SU-DHL-6 (cell line): ENCODE measurements at regions not wholly inside any gene's neighbourhood (a gene's known extent, or its start where the extent isn't known, plus 50 kb on each side); places are given as distances from the start of the nearest gene placed in this dataset.
"Not testable (repeated sequence)": the region's sequence is repeated elsewhere in the genome, so short reads cannot be mapped to it uniquely, and the experiment has no call there.

ENCODE experiments used
- H2AFZ ChIP-seq: fragments of 200-600 bp; sonication (generic); 2 replicates; pipeline ENCODE4 v1.6.1; 2014; ENCODE audit warnings: low read depth, mild to moderate bottlenecking, moderate library complexity, mixed read lengths, antibody characterized with exemption, low read length; ENCODE audit not compliant: severe bottlenecking
- H3F3A ChIP-seq: fragments of 200-600 bp; shearing (Covaris generic); 2 replicates; pipeline ENCODE4 v1.6.0; 2016; ENCODE audit warnings: antibody characterized with exemption, mild to moderate bottlenecking; ENCODE audit not compliant: insufficient read depth
- H3K27ac ChIP-seq: fragments of 200-600 bp; sonication (generic); 2 replicates; pipeline ENCODE4 v1.5.1; 2016; ENCODE audit warnings: low read depth, mild to moderate bottlenecking, low read length, moderate library complexity, mixed read lengths
- H3K27me3 ChIP-seq: fragments of 200-600 bp; sonication (generic), shearing (Covaris generic); 2 replicates; pipeline ENCODE4 v1.6.0; 2014; ENCODE audit warnings: mild to moderate bottlenecking, low read length
- H3K36me3 ChIP-seq: fragments of 200-600 bp; sonication (generic); 2 replicates; pipeline ENCODE4 v1.6.1; 2014; ENCODE audit warnings: mild to moderate bottlenecking, low read length, mixed read lengths
- H3K4me2 ChIP-seq: fragments of 300-600, 200-600 bp; shearing (Covaris generic), sonication (generic); 2 replicates; pipeline ENCODE4 v1.6.0; 2014; ENCODE audit warnings: low read length, low read depth, mild to moderate bottlenecking; ENCODE audit not compliant: poor library complexity, severe bottlenecking
- H3K4me3 ChIP-seq: fragments of 200-600 bp; sonication (generic); 2 replicates; pipeline ENCODE4 v1.5.1; 2014; ENCODE audit warnings: antibody characterized with exemption, low read length, mild to moderate bottlenecking, mixed read lengths; ENCODE audit not compliant: insufficient read depth, poor library complexity, severe bottlenecking
- H3K79me2 ChIP-seq: fragments of 200-600 bp; sonication (generic); 2 replicates; pipeline ENCODE4 v1.6.1; 2014; ENCODE audit warnings: mild to moderate bottlenecking, low read length, moderate library complexity; ENCODE audit not compliant: insufficient read depth
- H3K9ac ChIP-seq: fragments of 200-600 bp; sonication (generic); 2 replicates; pipeline ENCODE4 v1.7.0; 2014; ENCODE audit warnings: mild to moderate bottlenecking, low read length
- H3K9me2 ChIP-seq: fragments of 200-600 bp; sonication (generic); replicated peaks from 2 replicates; pipeline ENCODE4 v1.6.1; 2014; ENCODE audit warnings: low read length; ENCODE audit not compliant: insufficient read depth
- H3K9me3 ChIP-seq: fragments of 200-600 bp; sonication (generic); 2 replicates; pipeline ENCODE4 v1.6.1; 2014; ENCODE audit warnings: low read length, mixed read lengths; ENCODE audit not compliant: insufficient read depth
- H4K20me1 ChIP-seq: fragments of 200-600 bp; sonication (generic); 2 replicates; pipeline ENCODE4 v1.6.1; 2014; ENCODE audit warnings: low read depth, mild to moderate bottlenecking, antibody characterized with exemption, low read length, moderate library complexity, mixed read lengths
- CTCF ChIP-seq: fragments of 200-600 bp; sonication (generic); IDR thresholded peaks from one replicate; pipeline ENCODE4 v1.5.1; 2017; ENCODE audit warnings: antibody characterized with exemption, mild to moderate bottlenecking, low read length, moderate library complexity; ENCODE audit not compliant: insufficient read depth, poor library complexity, severe bottlenecking
- EZH2phosphoT487 ChIP-seq: fragments of 200-600 bp; sonication (generic), shearing (Covaris generic); conservative IDR thresholded peaks from 2 replicates; pipeline ENCODE4 v1.6.1; 2018; ENCODE audit warnings: mild to moderate bottlenecking, antibody characterized with exemption, low read length, moderate library complexity, mixed read lengths

- H3K9me3 ChIP-seq = no peaks in the 10 kb centered on the region
- H3K79me2 ChIP-seq = no peaks in the 10 kb centered on the region
- no peaks in the 10 kb centered on the region for H3F3A ChIP-seq
- H3K4me3 ChIP-seq = no peak overlapping the region
- H3K36me3 ChIP-seq = no peaks in the 10 kb centered on the region
- H3K9me2 ChIP-seq = no peaks in the 10 kb centered on the region
- no peak overlapping the region for H2AFZ ChIP-seq
- H3K4me2 ChIP-seq = no peak overlapping the region
- TF ChIP-seq EZH2phosphoT487 (no peak), CTCF (no peak)
- no peaks in the 10 kb centered on the region for H3K27me3 ChIP-seq
- no peaks in the 10 kb centered on the region for H4K20me1 ChIP-seq
- H3K27ac ChIP-seq = no peak overlapping the region
- no peak overlapping the region for H3K9ac ChIP-seq
Observed at GRCh38 chr16:86888231-86889053, 310.1 kb downstream of the FOXL1 start.

GRCh38 chr16:86889054-86889366, 310.7 kb downstream of the FOXL1 start:
- not testable (repeated sequence) for H3K27me3 ChIP-seq, H3K4me2 ChIP-seq, H3K79me2 ChIP-seq, H3K27ac ChIP-seq, H3K9ac ChIP-seq, H3K9me2 ChIP-seq, H3K9me3 ChIP-seq, H4K20me1 ChIP-seq, H2AFZ ChIP-seq, H3F3A ChIP-seq, H3K36me3 ChIP-seq, H3K4me3 ChIP-seq

GRCh38 chr16:86889974-86890373, 311.6 kb downstream of the FOXL1 start:
- TF ChIP-seq EZH2phosphoT487 = no peak
- TF ChIP-seq CTCF = no peak
- Histone ChIP-seq H4K20me1 (no peaks in the 10 kb centered on the region), H3K9ac (no peak overlapping the region), H3K9me3 (no peaks in the 10 kb centered on the region), H3K4me3 (no peak overlapping the region), H3K4me2 (no peak overlapping the region), H3K79me2 (no peaks in the 10 kb centered on the region), H3K9me2 (no peaks in the 10 kb centered on the region), H3K27ac (no peak overlapping the region), H3K36me3 (no peaks in the 10 kb centered on the region), H2AFZ (no peak overlapping the region), H3F3A (no peaks in the 10 kb centered on the region), H3K27me3 (no peaks in the 10 kb centered on the region)

- H3K9me3 ChIP-seq = no peaks in the 10 kb centered on the region
- H3K27ac ChIP-seq = no peak overlapping the region
- no peak overlapping the region for H3K4me3 ChIP-seq
- no peaks in the 10 kb centered on the region for H3K27me3 ChIP-seq
- H2AFZ ChIP-seq = no peak overlapping the region
- no peaks in the 10 kb centered on the region for H4K20me1 ChIP-seq
- no peak for TF ChIP-seq EZH2phosphoT487
- no peak for TF ChIP-seq CTCF
- no peaks in the 10 kb centered on the region for H3K79me2 ChIP-seq
- H3K9ac ChIP-seq = no peak overlapping the region
- no peaks in the 10 kb centered on the region for H3K36me3 ChIP-seq
- no peaks in the 10 kb centered on the region for H3F3A ChIP-seq
- H3K4me2 ChIP-seq = no peak overlapping the region
- no peaks in the 10 kb centered on the region for H3K9me2 ChIP-seq
Observed at GRCh38 chr16:86891121-86891520, 312.8 kb downstream of the FOXL1 start.
